HCT116 (cell line): ENCODE measurements at regions not wholly inside any gene's neighbourhood (a gene's known extent, or its start where the extent isn't known, plus 50 kb on each side); places are given as distances from the start of the nearest gene placed in this dataset.

Experiments
- ATAC-seq: fragments of 200-7000 bp; cut with Tn5 transposase; 2 replicates; pipeline ENCODE4 v1.9.1; 2020; ENCODE audit warnings: mild to moderate bottlenecking, moderate library complexity
- BruUV-seq: library from RNA; stranded (reverse); fragments of 400-500 nt; replicated peaks from 2 replicates; lab custom pipeline; 2021; lab: Mats Ljungman, UMichigan
- CTCF ChIA-PET: fragments of 300-600 bp; sonication (Branson Sonifier 250); formaldehyde crosslinking; loops from one replicate; lab custom pipeline; 2021; ENCODE audit warnings: antibody characterized with exemption; lab: Charles Lee
- POLR2A ChIA-PET: fragments of 300-600, 350-600 bp; sonication (Branson Sonifier 250); formaldehyde crosslinking; loops from one replicate; lab custom pipeline; 2021; ENCODE audit warnings: antibody characterized with exemption; lab: Charles Lee
- RAD21 ChIA-PET, 2 experiments: fragments of 300-600 bp; sonication (Branson Sonifier 250); formaldehyde crosslinking; loops; one replicate each; lab custom pipeline; 2023; ENCODE audit warnings: low total read pairs in 2 of 2; ENCODE audit not compliant: uncharacterized antibody in 2 of 2, unreplicated experiment in 2 of 2, low non-redundant PET in 1 of 2; lab: Charles Lee
- DNase-seq: peaks from one replicate; pipeline ENCODE4 v3.0.0-alpha.2; 2010; ENCODE audit warnings: low read depth, low spot score
- H2AFZ ChIP-seq: fragments of 200-600 bp; shearing (Covaris generic), sonication (generic); 2 replicates; pipeline ENCODE4 v1.6.1; 2017; ENCODE audit warnings: low read depth, mixed run types, mixed read lengths, antibody characterized with exemption, low read length; ENCODE audit not compliant: poor library complexity, severe bottlenecking
- H3K27ac ChIP-seq: 2 replicates; pipeline ENCODE4 v1.5.1; 2012; ENCODE audit warnings: low read depth, low read length
- H3K27me3 ChIP-seq: fragments of 200-600 bp; sonication (generic); 2 replicates; pipeline ENCODE4 v1.6.1; 2016; ENCODE audit warnings: mixed run types, low read length, mixed read lengths; ENCODE audit not compliant: insufficient read depth
- H3K36me3 ChIP-seq, 2 experiments: fragments of 200-500 bp in 1 of 2; fragments of 200-600 bp in 1 of 2; sonication (Bioruptor generic) in 1 of 2; sonication (generic) in 1 of 2; 2 replicates each; pipeline versions ENCODE4 v1.5.1 to v1.6.1; 2014 to 2016; ENCODE audit warnings: low read length in 2 of 2, inconsistent platforms in 1 of 2, mixed read lengths in 1 of 2, mixed run types in 1 of 2; ENCODE audit not compliant: insufficient read depth in 2 of 2, control insufficient read depth in 1 of 2
- H3K4me1 ChIP-seq, 2 experiments: fragments of 200-600 bp in 1 of 2; sonication (generic) in 1 of 2; 2 replicates each; pipeline versions ENCODE4 v1.5.1 to v1.6.1; 2012 to 2017; ENCODE audit warnings: low read length in 2 of 2, inconsistent platforms in 1 of 2, mild to moderate bottlenecking in 1 of 2, mixed read lengths in 1 of 2, mixed run types in 1 of 2, moderate library complexity in 1 of 2; ENCODE audit not compliant: insufficient read depth in 2 of 2, control insufficient read depth in 1 of 2
- H3K4me2 ChIP-seq: fragments of 200-600 bp; sonication (generic); 2 replicates; pipeline ENCODE4 v1.6.1; 2017; ENCODE audit warnings: mixed run types, low read length, mixed read lengths
- H3K4me3 ChIP-seq, 2 experiments: fragments of 200-600 bp in 1 of 2; sonication (generic) in 1 of 2; replicated peaks in 1 of 2; 2 replicates each; pipeline ENCODE4 v1.5.1; 2011 to 2016; ENCODE audit warnings: low read length in 2 of 2, control low read depth in 1 of 2, low read depth in 1 of 2, mild to moderate bottlenecking in 1 of 2, mixed read lengths in 1 of 2, mixed run types in 1 of 2
- H3K79me2 ChIP-seq: fragments of 200-600 bp; sonication (generic); 2 replicates; pipeline ENCODE4 v1.6.1; 2017; ENCODE audit warnings: mild to moderate bottlenecking, mixed run types, low read length, moderate library complexity, mixed read lengths; ENCODE audit not compliant: insufficient read depth
- H3K9ac ChIP-seq: fragments of 200-600 bp; sonication (generic); 2 replicates; pipeline ENCODE4 v1.6.1; 2016; ENCODE audit warnings: low read length, mixed read lengths
- H3K9me2 ChIP-seq: fragments of 200-600 bp; sonication (generic), shearing (Covaris generic); 2 replicates; pipeline ENCODE4 v1.6.1; 2017; ENCODE audit warnings: mixed run types, mild to moderate bottlenecking, moderate library complexity; ENCODE audit not compliant: insufficient read depth
- H3K9me3 ChIP-seq, 2 experiments: fragments of 200-500 bp in 1 of 2; fragments of 200-600 bp in 1 of 2; sonication (Bioruptor generic) in 1 of 2; sonication (generic) in 1 of 2; 2 replicates each; pipeline ENCODE4 v1.6.1; 2014 to 2017; ENCODE audit warnings: low read length in 2 of 2, mixed read lengths in 2 of 2, inconsistent platforms in 1 of 2, low read depth in 1 of 2, mild to moderate bottlenecking in 1 of 2, mixed run types in 1 of 2, moderate library complexity in 1 of 2; ENCODE audit not compliant: control insufficient read depth in 1 of 2, insufficient read depth in 1 of 2
- H4K20me1 ChIP-seq: fragments of 200-600 bp; sonication (generic), shearing (Covaris generic); 2 replicates; pipeline ENCODE4 v1.6.1; 2017; ENCODE audit warnings: mixed run types, mild to moderate bottlenecking, moderate library complexity; ENCODE audit not compliant: insufficient read depth
- ATF3 ChIP-seq: IDR thresholded peaks from 2 replicates; pipeline ENCODE4 v1.6.1; 2012
- CBX3 ChIP-seq: IDR thresholded peaks from 2 replicates; pipeline ENCODE4 v1.6.1; 2012; ENCODE audit warnings: low read depth
- CEBPB ChIP-seq: IDR thresholded peaks from 2 replicates; pipeline ENCODE4 v1.6.1; 2012; ENCODE audit warnings: low read depth
- EGR1 ChIP-seq: IDR thresholded peaks from 2 replicates; pipeline ENCODE4 v1.6.1; 2012; ENCODE audit warnings: low read depth
- EZH2 ChIP-seq: fragments of 200-600 bp; sonication (generic); IDR thresholded peaks from 2 replicates; pipeline ENCODE4 v1.6.1; 2017; ENCODE audit warnings: antibody characterized with exemption, mixed run types
- EZH2phosphoT487 ChIP-seq: fragments of 200-600 bp; IDR thresholded peaks from 2 replicates; pipeline ENCODE4 v1.6.1; 2018; ENCODE audit warnings: antibody characterized with exemption, borderline replicate concordance
- FOSL1 ChIP-seq: IDR thresholded peaks from 2 replicates; pipeline ENCODE4 v1.6.1; 2012; ENCODE audit warnings: low read depth
- MAX ChIP-seq: IDR thresholded peaks from 2 replicates; pipeline ENCODE4 v1.6.1; 2012
- POLR2A ChIP-seq: IDR thresholded peaks from 2 replicates; pipeline ENCODE4 v1.7.0; 2011; ENCODE audit warnings: borderline replicate concordance; ENCODE audit not compliant: insufficient read depth, insufficient read length; ENCODE audit errors: extremely low read depth
- POLR2AphosphoS5 ChIP-seq: IDR thresholded peaks from 2 replicates; pipeline ENCODE4 v1.6.1; 2011; ENCODE audit warnings: mild to moderate bottlenecking, low read depth, low read length, moderate library complexity
- SIN3A ChIP-seq: IDR thresholded peaks from 2 replicates; pipeline ENCODE4 v1.6.1; 2012; ENCODE audit warnings: low read depth
- SP1 ChIP-seq: IDR thresholded peaks from 2 replicates; pipeline ENCODE4 v1.6.1; 2012; ENCODE audit warnings: low read depth
- SRF ChIP-seq: IDR thresholded peaks from 2 replicates; pipeline ENCODE4 v1.6.1; 2012; ENCODE audit warnings: low read depth
- TCF7L2 ChIP-seq: IDR thresholded peaks from 2 replicates; pipeline ENCODE4 v1.7.0; 2011; ENCODE audit warnings: borderline replicate concordance, inconsistent platforms; ENCODE audit not compliant: insufficient read depth, insufficient read length; ENCODE audit errors: extremely low read depth
- YY1 ChIP-seq: IDR thresholded peaks from 2 replicates; pipeline ENCODE4 v1.6.1; 2011; ENCODE audit warnings: low read length, low read depth, moderate library complexity, mild to moderate bottlenecking; ENCODE audit not compliant: insufficient replicate concordance; ENCODE audit errors: extremely low read depth
- ZBTB33 ChIP-seq: IDR thresholded peaks from 2 replicates; pipeline ENCODE4 v1.6.1; 2011; ENCODE audit warnings: mild to moderate bottlenecking, low read length, moderate library complexity; ENCODE audit not compliant: insufficient replicate concordance; ENCODE audit errors: extremely low read depth
- ZFX ChIP-seq: fragments of 450-650 bp; IDR thresholded peaks from 2 replicates; pipeline ENCODE4 v1.6.1; 2017
- ZNF274 ChIP-seq: fragments of 200-500 bp; sonication (Bioruptor generic); IDR thresholded peaks from 2 replicates; pipeline ENCODE4 v1.6.1; 2014; ENCODE audit warnings: mild to moderate bottlenecking, low read depth, low read length, inconsistent platforms
- intact Hi-C: fragments of 100-400 bp; cut with micrococcal nuclease; formaldehyde crosslinking; loops from 2 replicates; pipeline ENCODE4 v1.10.0; 2022

- intact Hi-C loops = no loop called here
- no peak overlapping the region for H2AFZ ChIP-seq
- no peaks in the 10 kb centered on the region for H3K36me3 ChIP-seq
- no TSS peak for BruUV-seq
- H3K4me2 ChIP-seq = no peak overlapping the region
- ATAC-seq (no peak), DNase-seq (no peak)
- TF ChIP-seq FOSL1 = no peak
- no peak for TF ChIP-seq YY1
- TF ChIP-seq EZH2 = no peak
- TF ChIP-seq EGR1 = no peak
- no peak for TF ChIP-seq MAX
- TF ChIP-seq TCF7L2 = no peak
- no peak for TF ChIP-seq SP1
- no peak for TF ChIP-seq EZH2phosphoT487
- TF ChIP-seq ATF3 = no peak
- TF ChIP-seq CBX3 = no peak
- TF ChIP-seq SRF = no peak
- no peak for TF ChIP-seq POLR2A
- TF ChIP-seq ZFX = no peak
- no peak for TF ChIP-seq POLR2AphosphoS5
- TF ChIP-seq CEBPB = no peak
- no peak for TF ChIP-seq ZBTB33
- TF ChIP-seq SIN3A = no peak
- TF ChIP-seq ZNF274 = no peak
- no peaks in the 10 kb centered on the region for H3K9me2 ChIP-seq
- H3K27me3 ChIP-seq = no peaks in the 10 kb centered on the region
- H4K20me1 ChIP-seq = no peaks in the 10 kb centered on the region
- no peak overlapping the region for H3K9ac ChIP-seq
- POLR2A ChIA-PET = no interaction called here
- no peak overlapping the region for H3K4me3 ChIP-seq
- no peaks in the 10 kb centered on the region for H3K4me1 ChIP-seq
- RAD21 ChIA-PET = no interaction called here
- H3K79me2 ChIP-seq = no peaks in the 10 kb centered on the region
- no peak overlapping the region for H3K27ac ChIP-seq
- CTCF ChIA-PET = no interaction called here
- H3K9me3 ChIP-seq = no peaks in the 10 kb centered on the region
These were observed 1077.8 kb downstream of the ZPLD1 start for GRCh38 chr3:103512595-103512994.
